Kidney epithelial cell (primary cell): ENCODE measurements at regions not wholly inside any gene's neighbourhood (a gene's known extent, or its start where the extent isn't known, plus 50 kb on each side); places are given as distances from the start of the nearest gene placed in this dataset.
A peak's percentile ranks its signal among the peaks of the same experiment; 100 is the strongest.
"Not testable (repeated sequence)": the region's sequence is repeated elsewhere in the genome, so short reads cannot be mapped to it uniquely, and the experiment has no call there.

Experiments used
- DNase-seq: peaks from one replicate; pipeline ENCODE4 v3.0.0-alpha.2; 2010; ENCODE audit warnings: low read depth
- H3K27me3 ChIP-seq: 2 replicates; pipeline ENCODE4 v1.6.0; 2011; ENCODE audit warnings: low read length; ENCODE audit not compliant: control insufficient read depth, insufficient read depth
- H3K36me3 ChIP-seq: 2 replicates; pipeline ENCODE4 v1.5.1; 2011; ENCODE audit warnings: low read length; ENCODE audit not compliant: control insufficient read depth, insufficient read depth
- H3K4me3 ChIP-seq: 2 replicates; pipeline ENCODE4 v1.5.1; 2011; ENCODE audit warnings: low read depth, mild to moderate bottlenecking, control low read depth, low read length
- CTCF ChIP-seq: IDR thresholded peaks from 2 replicates; pipeline ENCODE4 v1.5.1; 2011; ENCODE audit warnings: mild to moderate bottlenecking, moderate library complexity, low read length, control low read depth, inconsistent platforms; ENCODE audit not compliant: insufficient read depth, poor library complexity, severe bottlenecking

- no peaks in the 10 kb centered on the region for H3K27me3 ChIP-seq
- no peaks in the 10 kb centered on the region for H3K36me3 ChIP-seq
- no peak for TF ChIP-seq CTCF
- no peak overlapping the region for H3K4me3 ChIP-seq
- no peak for DNase-seq
These were observed 549.9 kb downstream of the RPS29 start for GRCh38 chr14:49036266-49036665.

- no peak overlapping the region for H3K4me3 ChIP-seq
- TF ChIP-seq CTCF, result no peak
- no peaks in the 10 kb centered on the region for H3K36me3 ChIP-seq
- no peak for DNase-seq
- H3K27me3 ChIP-seq, result no peaks in the 10 kb centered on the region
These were observed 553.0 kb downstream of the RPS29 start for GRCh38 chr14:49033131-49033530.

DNA sequence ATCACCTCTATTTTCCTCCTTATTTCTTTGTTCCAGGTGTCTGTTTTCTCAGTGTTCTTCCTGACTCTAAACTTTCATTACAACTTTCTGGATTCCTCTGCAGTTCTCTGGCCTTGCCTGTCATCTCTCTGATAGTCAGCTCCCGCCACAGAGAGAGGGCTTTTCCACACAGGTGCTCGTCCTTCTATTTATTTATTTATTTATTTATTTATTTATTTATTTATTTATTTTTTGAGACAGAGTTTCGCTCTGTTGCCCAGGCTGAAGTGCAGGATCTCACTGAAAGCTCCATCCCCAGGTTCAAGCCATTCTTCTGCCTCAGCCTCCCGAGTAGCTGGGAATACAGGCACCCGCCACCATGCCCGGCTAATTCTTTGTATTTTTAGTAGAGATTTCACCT lies 554.5 kb downstream of the RPS29 start:
- DNase-seq, H3K27me3 ChIP-seq, H3K4me3 ChIP-seq, H3K36me3 ChIP-seq: not testable (repeated sequence)

DNA sequence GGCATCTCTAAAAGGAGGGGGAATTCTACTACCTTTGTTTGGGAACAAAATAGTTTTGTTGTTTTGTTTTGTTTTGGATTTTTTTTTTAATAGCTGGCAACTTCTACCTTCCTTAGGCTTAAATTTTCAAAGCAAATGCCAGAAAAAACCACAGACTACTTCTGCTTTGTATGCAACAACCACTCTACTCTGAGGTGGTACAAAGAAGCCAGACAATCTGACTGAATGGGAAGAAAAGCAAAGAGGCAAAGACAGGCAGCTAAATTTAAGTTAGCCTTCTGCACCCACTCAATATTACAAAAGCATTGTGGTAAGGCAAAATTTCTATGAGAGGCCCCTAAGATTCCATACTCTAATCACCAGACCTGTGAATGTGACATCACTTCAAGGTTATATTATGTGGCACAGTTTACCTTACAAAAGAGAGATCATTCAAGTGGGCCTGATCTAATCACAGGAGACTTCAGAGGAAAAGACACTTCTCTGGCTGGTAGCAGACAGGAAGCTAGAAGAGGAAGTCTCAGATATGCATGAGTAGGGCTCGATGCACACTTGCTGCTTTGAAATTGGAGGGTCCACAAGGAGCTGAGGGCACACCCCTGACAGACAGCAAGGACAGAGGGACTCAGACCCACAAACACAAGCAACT lies 566.6 kb downstream of the RPS29 start:
- Histone ChIP-seq H3K4me3 (no peak overlapping the region), H3K36me3 (no peaks in the 10 kb centered on the region), H3K27me3 (no peaks in the 10 kb centered on the region)
- TF ChIP-seq CTCF, result no peak
- no peak for DNase-seq

GRCh38 chr14:49017447-49017846 lies 568.7 kb downstream of the RPS29 start:
- DNase-seq, result peak; percentile 16
- Histone ChIP-seq H3K27me3 (no peaks in the 10 kb centered on the region), H3K36me3 (no peaks in the 10 kb centered on the region), H3K4me3 (no peak overlapping the region)
- TF ChIP-seq CTCF, result no peak

GRCh38 chr14:49016381-49016780 lies 569.8 kb downstream of the RPS29 start:
- H3K4me3 ChIP-seq, result no peak overlapping the region
- no peak for TF ChIP-seq CTCF
- H3K27me3 ChIP-seq, result no peaks in the 10 kb centered on the region
- DNase-seq, result no peak
- H3K36me3 ChIP-seq, result no peaks in the 10 kb centered on the region
